ENCODE measurements at regions not wholly inside any gene's neighbourhood (a gene's known extent, or its start where the extent isn't known, plus 50 kb on each side); places are given as distances from the start of the nearest gene placed in this dataset.

- TF ChIP-seq, protein P1, sequence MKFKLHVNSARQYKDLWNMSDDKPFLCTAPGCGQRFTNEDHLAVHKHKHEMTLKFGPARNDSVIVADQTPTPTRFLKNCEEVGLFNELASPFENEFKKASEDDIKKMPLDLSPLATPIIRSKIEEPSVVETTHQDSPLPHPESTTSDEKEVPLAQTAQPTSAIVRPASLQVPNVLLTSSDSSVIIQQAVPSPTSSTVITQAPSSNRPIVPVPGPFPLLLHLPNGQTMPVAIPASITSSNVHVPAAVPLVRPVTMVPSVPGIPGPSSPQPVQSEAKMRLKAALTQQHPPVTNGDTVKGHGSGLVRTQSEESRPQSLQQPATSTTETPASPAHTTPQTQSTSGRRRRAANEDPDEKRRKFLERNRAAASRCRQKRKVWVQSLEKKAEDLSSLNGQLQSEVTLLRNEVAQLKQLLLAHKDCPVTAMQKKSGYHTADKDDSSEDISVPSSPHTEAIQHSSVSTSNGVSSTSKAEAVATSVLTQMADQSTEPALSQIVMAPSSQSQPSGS (IDR thresholded peaks at IDR 0.05; ENCODE audit: low read length): no peak
- no peak for TF ChIP-seq YY1 (IDR thresholded peaks at IDR 0.05; ENCODE audit: low read depth, low read length)
- no peak for TF ChIP-seq SAP30 (IDR thresholded peaks at IDR 0.05; ENCODE audit: insufficient read depth, insufficient replicate concordance, low read length)
Observed at GRCh38 chr5:169511708-169512107, 71.9 kb upstream of the SPDL1 start (continued).

Measured in H1 (cell line).